Caco-2 (cell line): ENCODE measurements at regions not wholly inside any gene's neighbourhood (a gene's known extent, or its start where the extent isn't known, plus 50 kb on each side); places are given as distances from the start of the nearest gene placed in this dataset.

Experiments
- BruUV-seq: library from RNA; stranded (reverse); fragments of 400-500 nt; replicated peaks from 2 replicates; lab custom pipeline; 2021; lab: Mats Ljungman, UMichigan
- CTCF ChIA-PET: fragments of 300-600 bp; sonication (Branson Sonifier 250); formaldehyde crosslinking; loops from one replicate; lab custom pipeline; 2022; ENCODE audit warnings: antibody characterized with exemption; lab: Charles Lee
- POLR2A ChIA-PET: fragments of 300-600 bp; sonication (Branson Sonifier 250); formaldehyde crosslinking; loops from one replicate; lab custom pipeline; 2022; ENCODE audit warnings: antibody characterized with exemption; lab: Charles Lee
- DNase-seq, 2 experiments: peaks; one replicate each; pipeline versions ENCODE4 v3.0.0 to v3.0.0-alpha.2; 2020 to 2022
- H3K27me3 ChIP-seq: replicated peaks from 2 replicates; pipeline ENCODE4 v1.6.0; 2011; ENCODE audit warnings: low read length; ENCODE audit not compliant: control insufficient read depth, insufficient read depth
- H3K36me3 ChIP-seq: 2 replicates; pipeline ENCODE4 v1.5.1; 2011; ENCODE audit warnings: low read length; ENCODE audit not compliant: control insufficient read depth, insufficient read depth
- H3K4me1 ChIP-seq: fragments of 250-450 bp; sonication (Bioruptor Pico); 2 replicates; pipeline ENCODE4 v1.5.1; 2020; ENCODE audit warnings: mild to moderate bottlenecking
- H3K4me3 ChIP-seq: 2 replicates; pipeline ENCODE4 v1.5.1; 2011; ENCODE audit warnings: low read depth, mild to moderate bottlenecking, control low read depth, low read length
- H3K9me3 ChIP-seq: fragments of 250-450 bp; sonication (Bioruptor Pico); 2 replicates; pipeline ENCODE4 v1.5.1; 2020; ENCODE audit warnings: mild to moderate bottlenecking, moderate library complexity
- H3K27ac Mint-ChIP-seq: one replicate; pipeline ENCODE4 v1.8.0; 2022; ENCODE audit warnings: mixed read lengths; ENCODE audit not compliant: unreplicated experiment
- H3K27me3 Mint-ChIP-seq: one replicate; pipeline ENCODE4 v1.8.0; 2022; ENCODE audit warnings: mixed read lengths; ENCODE audit not compliant: insufficient read depth, unreplicated experiment
- H3K36me3 Mint-ChIP-seq: one replicate; pipeline ENCODE4 v1.8.0; 2022; ENCODE audit warnings: mild to moderate bottlenecking, mixed read lengths; ENCODE audit not compliant: insufficient read depth, unreplicated experiment
- H3K4me1 Mint-ChIP-seq: one replicate; pipeline ENCODE4 v1.8.0; 2022; ENCODE audit warnings: low read depth, mixed read lengths; ENCODE audit not compliant: unreplicated experiment
- H3K4me3 Mint-ChIP-seq: one replicate; pipeline ENCODE4 v1.8.0; 2022; ENCODE audit warnings: mild to moderate bottlenecking, moderate library complexity, mixed read lengths; ENCODE audit not compliant: unreplicated experiment
- H3K9me3 Mint-ChIP-seq: one replicate; pipeline ENCODE4 v1.8.0; 2022; ENCODE audit warnings: mixed read lengths; ENCODE audit not compliant: unreplicated experiment
- intact Hi-C: fragments of 100-400 bp; cut with micrococcal nuclease; formaldehyde crosslinking; loops from one replicate; pipeline ENCODE4 v1.10.0; 2022; ENCODE audit not compliant: unreplicated experiment
- TF ChIP-seq, protein P1 (sequence below), 2 experiments: fragments of 200-600 bp in 1 of 2; IDR thresholded peaks; 1 replicate in 1 of 2; 2 replicates in 1 of 2; pipeline versions ENCODE4 v1.5.1 to v1.8.0; 2011 to 2022; ENCODE audit warnings: antibody characterized with exemption in 1 of 2, control low read depth in 1 of 2, inconsistent platforms in 1 of 2, low read depth in 1 of 2, low read length in 1 of 2, mild to moderate bottlenecking in 1 of 2, moderate library complexity in 1 of 2; ENCODE audit not compliant: insufficient read depth in 1 of 2, severe bottlenecking in 1 of 2, unreplicated experiment in 1 of 2

DNA sequence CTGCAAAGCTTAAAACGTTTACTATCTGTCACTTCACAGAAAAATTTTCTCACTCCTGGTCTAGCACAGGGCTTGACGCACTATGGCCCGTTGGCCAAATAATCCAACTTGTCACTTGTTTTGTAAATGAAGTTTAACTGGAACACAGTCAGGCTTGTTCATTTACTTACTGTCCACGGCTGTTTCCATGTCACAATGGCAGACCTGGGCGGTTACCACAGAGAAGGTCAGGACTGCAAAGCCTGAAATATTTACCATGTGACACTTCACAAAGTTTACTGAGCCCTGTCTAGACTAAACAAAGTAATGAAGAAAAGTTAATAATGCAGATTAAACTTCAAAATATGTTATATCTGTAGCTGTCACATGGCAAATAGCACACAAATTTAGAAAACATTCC is 273.0 kb upstream of the GYPC start:
- no peaks in the 10 kb centered on the region for H3K36me3 ChIP-seq
- no TSS peak for BruUV-seq
- H3K4me3 ChIP-seq, result no peak overlapping the region
- H3K9me3 ChIP-seq, result 0 out of 2 replicates have a peak, but pooled peaks cover 4% of the 10 kb centered on the region
- Mint-ChIP-seq H3K4me3 (no peak overlapping the region), H3K9me3 (peaks cover 20% of the 10 kb centered on the region), H3K27me3 (peaks cover 14% of the 10 kb centered on the region), H3K4me1 (no peaks in the 10 kb centered on the region), H3K36me3 (no peaks in the 10 kb centered on the region), H3K27ac (no peak overlapping the region)
- intact Hi-C loops, result no loop called here
- ChIA-PET CTCF (no interaction called here), POLR2A (no interaction called here)
- H3K27me3 ChIP-seq, result no peaks in the 10 kb centered on the region
- TF ChIP-seq, protein P1, sequence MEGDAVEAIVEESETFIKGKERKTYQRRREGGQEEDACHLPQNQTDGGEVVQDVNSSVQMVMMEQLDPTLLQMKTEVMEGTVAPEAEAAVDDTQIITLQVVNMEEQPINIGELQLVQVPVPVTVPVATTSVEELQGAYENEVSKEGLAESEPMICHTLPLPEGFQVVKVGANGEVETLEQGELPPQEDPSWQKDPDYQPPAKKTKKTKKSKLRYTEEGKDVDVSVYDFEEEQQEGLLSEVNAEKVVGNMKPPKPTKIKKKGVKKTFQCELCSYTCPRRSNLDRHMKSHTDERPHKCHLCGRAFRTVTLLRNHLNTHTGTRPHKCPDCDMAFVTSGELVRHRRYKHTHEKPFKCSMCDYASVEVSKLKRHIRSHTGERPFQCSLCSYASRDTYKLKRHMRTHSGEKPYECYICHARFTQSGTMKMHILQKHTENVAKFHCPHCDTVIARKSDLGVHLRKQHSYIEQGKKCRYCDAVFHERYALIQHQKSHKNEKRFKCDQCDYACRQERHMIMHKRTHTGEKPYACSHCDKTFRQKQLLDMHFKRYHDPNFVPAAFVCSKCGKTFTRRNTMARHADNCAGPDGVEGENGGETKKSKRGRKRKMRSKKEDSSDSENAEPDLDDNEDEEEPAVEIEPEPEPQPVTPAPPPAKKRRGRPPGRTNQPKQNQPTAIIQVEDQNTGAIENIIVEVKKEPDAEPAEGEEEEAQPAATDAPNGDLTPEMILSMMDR (IDR thresholded peaks at IDR 0.05; ENCODE audit: insufficient read depth in 1 of 2, low read depth in 1 of 2, low read length in 1 of 2, severe bottlenecking in 1 of 2, unreplicated experiment in 1 of 2), result no peak
- no peak for DNase-seq
- H3K4me1 ChIP-seq, result no peaks in the 10 kb centered on the region

DNA sequence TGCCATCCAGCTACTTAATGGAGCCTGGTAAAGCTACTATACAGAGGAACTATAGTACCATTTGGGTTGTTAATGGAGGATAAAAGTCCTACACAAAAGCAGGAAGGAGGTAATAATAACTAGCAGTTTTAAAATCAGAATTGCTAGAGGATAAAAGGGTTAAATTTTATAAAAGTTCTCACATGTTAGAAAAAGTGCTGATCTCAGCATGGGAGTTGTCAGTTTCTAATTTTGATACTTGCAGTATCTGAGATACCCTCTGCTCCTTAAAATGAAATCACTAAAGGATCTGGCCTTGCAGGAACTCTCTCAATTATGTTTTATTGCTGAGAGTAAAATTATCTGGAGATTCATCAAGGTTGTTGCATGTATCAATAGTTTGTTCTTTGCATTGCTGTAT is 272.2 kb upstream of the GYPC start:
- no peaks in the 10 kb centered on the region for H3K4me1 Mint-ChIP-seq
- Histone ChIP-seq H3K27me3 (no peaks in the 10 kb centered on the region), H3K4me3 (no peak overlapping the region), H3K4me1 (no peaks in the 10 kb centered on the region), H3K9me3 (0 out of 2 replicates have a peak, but pooled peaks cover 7% of the 10 kb centered on the region), H3K36me3 (no peaks in the 10 kb centered on the region)
- BruUV-seq, result no TSS peak
- no peak overlapping the region for H3K27ac Mint-ChIP-seq
- no peaks in the 10 kb centered on the region for H3K36me3 Mint-ChIP-seq
- H3K27me3 Mint-ChIP-seq, result peaks cover 13% of the 10 kb centered on the region
- POLR2A ChIA-PET, result no interaction called here
- H3K9me3 Mint-ChIP-seq, result peaks cover 20% of the 10 kb centered on the region
- intact Hi-C loops, result no loop called here
- no peak overlapping the region for H3K4me3 Mint-ChIP-seq
- DNase-seq, result no peak
- TF ChIP-seq, protein P1 (IDR thresholded peaks at IDR 0.05; ENCODE audit: insufficient read depth in 1 of 2, low read depth in 1 of 2, low read length in 1 of 2, severe bottlenecking in 1 of 2, unreplicated experiment in 1 of 2), result no peak
- CTCF ChIA-PET, result no interaction called here

DNA sequence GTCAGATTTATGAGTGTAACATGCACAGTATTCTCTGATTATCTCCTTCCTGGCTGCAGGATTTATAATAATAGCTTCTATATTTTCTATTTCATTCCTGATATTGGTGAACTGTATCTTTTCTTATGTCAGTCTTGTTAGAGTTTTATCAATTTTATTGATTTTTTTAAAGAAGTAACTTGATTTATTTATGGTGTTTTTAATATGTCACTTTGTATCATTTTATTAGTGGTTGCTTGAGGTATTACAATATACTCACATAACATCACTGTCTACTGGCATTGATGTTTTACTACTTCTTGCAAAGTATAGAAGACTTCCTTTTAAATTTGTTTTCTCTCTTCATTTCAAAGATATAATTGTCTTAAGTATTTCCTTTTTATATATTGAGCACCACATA is 270.5 kb upstream of the GYPC start:
- no peaks in the 10 kb centered on the region for H3K4me1 ChIP-seq
- Mint-ChIP-seq H3K4me1 (no peaks in the 10 kb centered on the region), H3K4me3 (no peak overlapping the region), H3K9me3 (peaks cover 20% of the 10 kb centered on the region), H3K27me3 (peaks cover 3% of the 10 kb centered on the region), H3K27ac (no peak overlapping the region), H3K36me3 (no peaks in the 10 kb centered on the region)
- TF ChIP-seq, protein P1 (IDR thresholded peaks at IDR 0.05; ENCODE audit: insufficient read depth in 1 of 2, low read depth in 1 of 2, low read length in 1 of 2, severe bottlenecking in 1 of 2, unreplicated experiment in 1 of 2), result no peak
- H3K36me3 ChIP-seq, result no peaks in the 10 kb centered on the region
- POLR2A ChIA-PET, result no interaction called here
- BruUV-seq, result no TSS peak
- 0 out of 2 replicates have a peak, but pooled peaks cover 7% of the 10 kb centered on the region for H3K9me3 ChIP-seq
- no peak overlapping the region for H3K4me3 ChIP-seq
- no peaks in the 10 kb centered on the region for H3K27me3 ChIP-seq
- intact Hi-C loops, result no loop called here
- no peak for DNase-seq
- CTCF ChIA-PET, result no interaction called here
